HepG2 (cell line): ENCODE measurements at regions not wholly inside any gene's neighbourhood (a gene's known extent, or its start where the extent isn't known, plus 50 kb on each side); places are given as distances from the start of the nearest gene placed in this dataset.

Experiments
- ATAC-seq: fragments of 200-7000 bp; cut with Tn5 transposase; 3 replicates; pipeline ENCODE4 v1.9.1; 2020; ENCODE audit warnings: mild to moderate bottlenecking, moderate library complexity
- BruUV-seq: library from RNA; stranded (reverse); fragments of 400-500 nt; replicated peaks from 2 replicates; lab custom pipeline; 2021; lab: Mats Ljungman, UMichigan
- CTCF ChIA-PET: fragments of 300-600 bp; formaldehyde crosslinking; extraction: SDS; loops from one replicate; lab custom pipeline; 2021; ENCODE audit warnings: low total read pairs, inconsistent platforms, low intra/inter-chr PET ratio; lab: Yijun Ruan, JAX
- POLR2A ChIA-PET: fragments of 350-600 bp; sonication (Branson Sonifier 250); formaldehyde crosslinking; loops from one replicate; lab custom pipeline; 2020; ENCODE audit warnings: antibody characterized with exemption, inconsistent platforms; lab: Yijun Ruan, JAX
- DNase-seq: peaks from one replicate; pipeline ENCODE4 v3.0.0-alpha.2; 2015; ENCODE audit warnings: low spot score
- FAIRE-seq: peaks from 3 replicates; lab custom pipeline; 2011; peaks lifted over from hg19 to GRCh38; lab: Jason Lieb, UNC
- H2AFZ ChIP-seq: one replicate; pipeline ENCODE4 v1.6.1; 2011; ENCODE audit warnings: low read length, inconsistent platforms
- H3K27ac ChIP-seq: fragments of 300-600 bp; 3 replicates; pipeline ENCODE4 v1.8.0; 2011; ENCODE audit warnings: mixed run types, mild to moderate bottlenecking, mixed read lengths, low read length, inconsistent platforms; ENCODE audit not compliant: insufficient read depth; ENCODE audit errors: extremely low read length
- H3K27me3 ChIP-seq, 2 experiments: fragments of 200-600 bp in 1 of 2; 2 replicates in 1 of 2; 3 replicates in 1 of 2; pipeline versions ENCODE4 v1.6.0 to v1.8.0; 2011; ENCODE audit warnings: low read length in 2 of 2, mild to moderate bottlenecking in 2 of 2, moderate library complexity in 2 of 2, inconsistent platforms in 1 of 2; ENCODE audit not compliant: insufficient read depth in 2 of 2, control insufficient read depth in 1 of 2
- H3K36me3 ChIP-seq, 2 experiments: fragments of 200-600 bp in 1 of 2; replicated peaks in 1 of 2; 2 replicates in 1 of 2; 3 replicates in 1 of 2; pipeline versions ENCODE4 v1.5.1 to v1.8.0; 2011; ENCODE audit warnings: low read length in 2 of 2, inconsistent platforms in 1 of 2; ENCODE audit not compliant: insufficient read depth in 2 of 2, control insufficient read depth in 1 of 2
- H3K4me1 ChIP-seq: 2 replicates; pipeline ENCODE4 v1.5.1; 2012; ENCODE audit warnings: low read length, inconsistent platforms; ENCODE audit not compliant: insufficient read depth
- H3K4me2 ChIP-seq: 2 replicates; pipeline ENCODE4 v1.6.0; 2011; ENCODE audit warnings: low read depth, low read length, inconsistent platforms
- H3K4me3 ChIP-seq, 3 experiments: fragments of 200-600 bp in 1 of 3; sonication (generic), shearing (Covaris generic) in 1 of 3; replicated peaks in 1 of 3; 2 replicates each; pipeline ENCODE4 v1.5.1; 2011 to 2016; ENCODE audit warnings: low read length in 3 of 3, inconsistent platforms in 2 of 3, low read depth in 2 of 3, mild to moderate bottlenecking in 2 of 3, control low read depth in 1 of 3, mixed read lengths in 1 of 3; ENCODE audit not compliant: insufficient read depth in 1 of 3
- H3K79me2 ChIP-seq: one replicate; pipeline ENCODE4 v1.6.1; 2011; ENCODE audit warnings: low read length, inconsistent platforms; ENCODE audit not compliant: insufficient read depth
- H3K9ac ChIP-seq: 2 replicates; pipeline ENCODE4 v1.6.0; 2011; ENCODE audit warnings: mild to moderate bottlenecking, low read depth, low read length, inconsistent platforms; ENCODE audit not compliant: insufficient read depth
- H3K9me3 ChIP-seq: 2 replicates; pipeline ENCODE4 v1.5.1; 2012; ENCODE audit warnings: mild to moderate bottlenecking, low read length
- H4K20me1 ChIP-seq: 2 replicates; pipeline ENCODE4 v1.6.0; 2011; ENCODE audit warnings: inconsistent platforms, mild to moderate bottlenecking, low read length, moderate library complexity; ENCODE audit not compliant: insufficient read depth
- FOSL1 ChIP-seq: sonication (generic); formaldehyde crosslinking; IDR thresholded peaks from 2 replicates; pipeline ENCODE4 v1.9.0; 2021; ENCODE audit warnings: missing genetic modification reagents, borderline replicate concordance
- GATA4 ChIP-seq: sonication (generic); IDR thresholded peaks from 2 replicates; pipeline ENCODE4 v1.6.1; 2016; ENCODE audit warnings: antibody characterized with exemption, low read depth, borderline replicate concordance
- LCORL ChIP-seq, 2 experiments: fragments of 450-650 bp in 1 of 2; sonication (generic) in 1 of 2; formaldehyde crosslinking in 1 of 2; IDR thresholded peaks; 2 replicates each; pipeline versions ENCODE4 v1.5.0 to v1.6.1; 2017 to 2020; ENCODE audit warnings: antibody characterized with exemption in 1 of 2, missing genetic modification reagents in 1 of 2
- SATB2 ChIP-seq: sonication (generic); formaldehyde crosslinking; IDR thresholded peaks from 2 replicates; pipeline ENCODE4 v1.5.0; 2020; ENCODE audit warnings: missing genetic modification reagents
- SETDB1 ChIP-seq: sonication (generic); formaldehyde crosslinking; IDR thresholded peaks from 2 replicates; pipeline ENCODE4 v1.5.1; 2020; ENCODE audit warnings: missing genetic modification reagents, mild to moderate bottlenecking, borderline replicate concordance
- SMYD3 ChIP-seq: sonication (generic); formaldehyde crosslinking; IDR thresholded peaks from 2 replicates; pipeline ENCODE4 v1.8.1; 2023; ENCODE audit warnings: mild to moderate bottlenecking, missing genetic modification reagents
- SP2 ChIP-seq: sonication (generic); formaldehyde crosslinking; IDR thresholded peaks from 2 replicates; pipeline ENCODE4 v1.5.1; 2020; ENCODE audit warnings: mild to moderate bottlenecking, missing genetic modification reagents
- ZFP1 ChIP-seq: IDR thresholded peaks from 2 replicates; pipeline ENCODE4 v1.6.1; 2016
- ZNF562 ChIP-seq: sonication (generic); formaldehyde crosslinking; IDR thresholded peaks from 2 replicates; pipeline ENCODE4 v1.8.0; 2022; ENCODE audit warnings: missing genetic modification reagents, borderline replicate concordance
- ZNF781 ChIP-seq: sonication (generic); formaldehyde crosslinking; IDR thresholded peaks from 2 replicates; pipeline ENCODE4 v1.5.1; 2020; ENCODE audit warnings: borderline replicate concordance, mild to moderate bottlenecking, missing genetic modification reagents; ENCODE audit errors: not compliant biosample characterization
- WGBS: methylation state at CpG from one replicate; pipeline ENCODE4 v1.1.6; 2017; ENCODE audit warnings: low lambda C conversion rate; 5-methylcytosine and 5-hydroxymethylcytosine counted together
- in situ Hi-C: cut with HindIII; loops from 2 replicates; pipeline ENCODE4 v1.10.0; 2017; ENCODE audit warnings: low pct_unique_long_range_greater_than_20kb; ENCODE audit not compliant: extremely low pct_ligation_motif_present
- intact Hi-C: fragments of 100-400 bp; cut with micrococcal nuclease; formaldehyde crosslinking; loops from one replicate; pipeline ENCODE4 v1.10.0; 2022; ENCODE audit not compliant: unreplicated experiment
- TF ChIP-seq, protein P1 (sequence below): sonication (generic); formaldehyde crosslinking; IDR thresholded peaks from 2 replicates; pipeline ENCODE4 v1.8.0; 2022; ENCODE audit warnings: missing genetic modification reagents, mild to moderate bottlenecking, inconsistent platforms, borderline replicate concordance
- TF ChIP-seq, protein P2 (sequence below): sonication (generic); formaldehyde crosslinking; IDR thresholded peaks from 2 replicates; pipeline ENCODE4 v1.4.0; 2020; ENCODE audit warnings: missing genetic modification reagents

DNA sequence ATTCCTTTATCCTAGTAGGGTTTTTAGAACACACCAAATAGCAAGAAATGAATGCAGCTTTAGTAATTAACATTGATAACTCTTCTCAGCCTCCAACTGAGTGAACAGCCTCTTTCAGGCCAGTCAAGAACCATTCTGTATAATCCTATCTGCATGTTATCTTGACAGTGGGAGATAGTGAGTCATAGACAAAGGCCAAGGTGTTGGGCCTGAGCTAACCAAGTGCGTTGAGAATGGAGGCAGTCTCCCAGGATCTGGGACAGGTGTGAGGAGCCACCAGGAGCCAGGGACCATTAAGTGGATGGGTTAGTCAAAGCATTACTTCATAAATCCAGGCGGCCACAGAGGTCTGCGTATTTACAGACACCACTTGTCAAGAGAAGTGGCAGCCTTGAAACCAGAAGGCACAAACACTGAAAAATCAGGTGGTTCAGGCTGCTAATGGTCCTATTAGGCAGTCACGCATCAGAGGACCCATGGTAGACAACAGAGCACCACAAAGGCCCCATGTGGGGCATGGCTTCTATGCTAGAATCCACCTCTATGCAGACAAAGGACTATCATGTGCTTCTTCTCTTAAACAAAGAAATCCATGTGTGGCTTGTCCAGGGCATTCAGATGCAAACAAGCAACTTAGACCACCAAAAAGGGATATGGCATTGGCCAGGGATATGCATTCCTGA lies 409.7 kb upstream of the PIK3R1 start (continued):
- TF ChIP-seq, protein P1, sequence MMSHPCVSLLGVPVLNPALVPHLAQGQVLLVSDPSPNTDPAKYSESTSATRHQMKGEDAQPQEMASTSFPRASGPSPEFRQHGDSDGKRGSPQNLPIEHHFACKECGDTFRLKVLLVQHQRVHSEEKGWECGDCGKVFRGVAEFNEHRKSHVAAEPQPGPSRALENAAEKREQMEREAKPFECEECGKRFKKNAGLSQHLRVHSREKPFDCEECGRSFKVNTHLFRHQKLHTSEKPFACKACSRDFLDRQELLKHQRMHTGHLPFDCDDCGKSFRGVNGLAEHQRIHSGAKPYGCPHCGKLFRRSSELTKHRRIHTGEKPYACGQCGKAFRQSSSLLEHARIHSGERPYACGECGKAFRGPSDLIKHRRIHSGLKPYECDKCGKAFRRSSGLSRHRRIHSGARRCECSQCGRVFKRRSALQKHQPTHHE (CRISPR knock-in tag) = no peak
- TF ChIP-seq ZFP1 (CRISPR knock-in tag) = no peak
- TF ChIP-seq FOSL1 (CRISPR knock-in tag) = no peak
- TF ChIP-seq, all 625 proteins: peak for 0

DNA sequence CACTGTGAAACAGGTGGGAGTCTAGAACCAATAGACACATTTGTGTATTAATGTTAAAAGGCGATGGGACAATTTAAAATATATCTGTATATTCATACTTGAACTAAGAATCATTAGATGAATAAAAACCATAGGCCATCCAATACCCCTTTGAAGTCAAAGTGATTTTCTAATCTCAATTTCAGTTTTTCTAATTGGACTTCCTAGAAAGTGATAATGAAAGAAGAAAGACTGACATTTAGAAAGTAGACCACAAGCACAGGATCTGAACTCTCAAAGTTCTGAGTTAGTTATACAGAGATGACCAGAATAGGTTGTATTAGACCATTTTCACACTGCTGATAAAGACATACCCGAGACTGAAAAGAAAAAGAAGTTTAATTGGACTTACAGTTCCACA lies 412.8 kb upstream of the PIK3R1 start:
- H3K27ac ChIP-seq = no peak overlapping the region
- peaks cover 9% of the 10 kb centered on the region; the same call in 1 of the 2 replicates for H3K9me3 ChIP-seq
- no peak overlapping the region for H3K9ac ChIP-seq
- ChIA-PET CTCF (no interaction called here), POLR2A (no interaction called here)
- H3K4me1 ChIP-seq = peaks cover 10% of the 10 kb centered on the region
- FAIRE-seq = no peak
- no peaks in the 10 kb centered on the region for H3K36me3 ChIP-seq
- no TSS peak for BruUV-seq
- no peaks in the 10 kb centered on the region for H3K79me2 ChIP-seq
- H3K4me3 ChIP-seq = no peak overlapping the region
- intact Hi-C loops = no loop called here
- no peak for DNase-seq
- H4K20me1 ChIP-seq = no peaks in the 10 kb centered on the region
- no peak overlapping the region for H3K4me2 ChIP-seq
- no peaks in the 10 kb centered on the region for H3K27me3 ChIP-seq
- TF ChIP-seq SP2 (CRISPR knock-in tag) (no peak), ZNF562 (no peak), SETDB1 (CRISPR knock-in tag) (no peak), GATA4 (no peak), ZNF781 (CRISPR knock-in tag) (no peak), LCORL (IDR thresholded peaks at IDR 0.05) (no peak), LCORL (CRISPR knock-in tag; IDR thresholded peaks at IDR 0.05) (no peak), SATB2 (CRISPR knock-in tag) (no peak), SMYD3 (CRISPR knock-in tag) (no peak)
- TF ChIP-seq, protein P2, sequence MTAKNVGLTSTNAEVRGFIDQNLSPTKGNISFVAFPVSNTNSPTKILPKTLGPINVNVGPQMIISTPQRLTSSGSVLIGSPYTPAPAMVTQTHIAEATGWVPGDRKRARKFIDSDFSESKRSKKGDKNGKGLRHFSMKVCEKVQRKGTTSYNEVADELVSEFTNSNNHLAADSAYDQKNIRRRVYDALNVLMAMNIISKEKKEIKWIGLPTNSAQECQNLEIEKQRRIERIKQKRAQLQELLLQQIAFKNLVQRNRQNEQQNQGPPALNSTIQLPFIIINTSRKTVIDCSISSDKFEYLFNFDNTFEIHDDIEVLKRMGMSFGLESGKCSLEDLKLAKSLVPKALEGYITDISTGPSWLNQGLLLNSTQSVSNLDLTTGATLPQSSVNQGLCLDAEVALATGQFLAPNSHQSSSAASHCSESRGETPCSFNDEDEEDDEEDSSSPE (CRISPR knock-in tag) = no peak
- no peak for ATAC-seq
- no peak overlapping the region for H2AFZ ChIP-seq
- WGBS = 62% methylated on average over 2 of the region's 2 CpGs
- in situ Hi-C loops = no loop called here
